Endothelial cell of umbilical vein (primary cell): ENCODE measurements at regions not wholly inside any gene's neighbourhood (a gene's known extent, or its start where the extent isn't known, plus 50 kb on each side); places are given as distances from the start of the nearest gene placed in this dataset.

Source experiments
- BruUV-seq: library from RNA; stranded (reverse); fragments of 400-500 nt; replicated peaks from 2 replicates; lab custom pipeline; 2021; lab: Mats Ljungman, UMichigan
- CTCF ChIA-PET: fragments of 300-600, 350-600 bp; sonication (Branson Sonifier 250); formaldehyde crosslinking; loops from one replicate; lab custom pipeline; 2021; ENCODE audit warnings: antibody characterized with exemption, inconsistent platforms; lab: Charles Lee
- POLR2A ChIA-PET: fragments of 300-600, 350-600 bp; sonication (Branson Sonifier 250); formaldehyde crosslinking; loops from one replicate; lab custom pipeline; 2021; ENCODE audit warnings: antibody characterized with exemption, inconsistent platforms; lab: Charles Lee
- DNase-seq: peaks from one replicate; pipeline ENCODE4 v3.0.0-alpha.2; 2011; ENCODE audit warnings: low read depth, low spot score
- FAIRE-seq: peaks from 2 replicates; lab custom pipeline; 2011; peaks lifted over from hg19 to GRCh38; lab: Jason Lieb, UNC
- H2AFZ ChIP-seq: 2 replicates; pipeline ENCODE4 v1.6.0; 2012; ENCODE audit warnings: low read depth, low read length, control low read depth, inconsistent platforms
- H3K27ac ChIP-seq: 2 replicates; pipeline ENCODE4 v1.5.1; 2011; ENCODE audit warnings: low read depth, mild to moderate bottlenecking, control low read depth, low read length, moderate library complexity; ENCODE audit not compliant: insufficient read depth
- H3K27me3 ChIP-seq, 2 experiments: 2 replicates each; pipeline versions ENCODE4 v1.6.0 to v1.6.1; 2011; ENCODE audit warnings: low read length in 2 of 2, mixed read lengths in 1 of 2; ENCODE audit not compliant: control insufficient read depth in 2 of 2, insufficient read depth in 2 of 2
- H3K36me3 ChIP-seq, 2 experiments: 2 replicates in 1 of 2; 3 replicates in 1 of 2; pipeline ENCODE4 v1.5.1; 2011; ENCODE audit warnings: low read length in 2 of 2, mild to moderate bottlenecking in 1 of 2, moderate library complexity in 1 of 2; ENCODE audit not compliant: control insufficient read depth in 2 of 2, insufficient read depth in 2 of 2; ENCODE audit errors: extremely low read depth in 1 of 2
- H3K4me1 ChIP-seq: 3 replicates; pipeline ENCODE4 v1.5.1; 2011; ENCODE audit warnings: mild to moderate bottlenecking, low read length; ENCODE audit not compliant: control insufficient read depth, insufficient read depth; ENCODE audit errors: extremely low read depth
- H3K4me2 ChIP-seq: 2 replicates; pipeline ENCODE4 v1.6.1; 2011; ENCODE audit warnings: low read length, control low read depth, mixed read lengths; ENCODE audit not compliant: insufficient read depth
- H3K4me3 ChIP-seq, 3 experiments: fragments of 200-600 bp in 1 of 3; sonication (generic), shearing (Covaris generic) in 1 of 3; replicated peaks in 1 of 3; 2 replicates each; pipeline ENCODE4 v1.5.1; 2011 to 2016; ENCODE audit warnings: control low read depth in 3 of 3, low read length in 3 of 3, mild to moderate bottlenecking in 2 of 3, inconsistent platforms in 1 of 3, low read depth in 1 of 3, moderate library complexity in 1 of 3; ENCODE audit not compliant: insufficient read depth in 1 of 3
- H3K79me2 ChIP-seq: 2 replicates; pipeline ENCODE4 v1.6.0; 2012; ENCODE audit warnings: low read length, inconsistent platforms; ENCODE audit not compliant: control insufficient read depth, insufficient read depth
- H3K9ac ChIP-seq: replicated peaks from 2 replicates; pipeline ENCODE3; 2011; ENCODE audit warnings: low read length, control low read depth; ENCODE audit not compliant: insufficient read depth; ENCODE audit errors: extremely low read depth
- H3K9me1 ChIP-seq: replicated peaks from 3 replicates; pipeline ENCODE4 v1.6.0; 2011; ENCODE audit warnings: mild to moderate bottlenecking, low read length; ENCODE audit not compliant: control insufficient read depth, insufficient read depth; ENCODE audit errors: extremely low read depth
- H3K9me3 ChIP-seq: replicated peaks from 2 replicates; pipeline ENCODE4 v1.5.1; 2012; ENCODE audit warnings: low read length, inconsistent platforms; ENCODE audit not compliant: control insufficient read depth, insufficient read depth
- H4K20me1 ChIP-seq: replicated peaks from 2 replicates; pipeline ENCODE3; 2011; ENCODE audit warnings: mild to moderate bottlenecking, low read length; ENCODE audit not compliant: control insufficient read depth, insufficient read depth; ENCODE audit errors: extremely low read depth
- EZH2 ChIP-seq: IDR thresholded peaks from 2 replicates; pipeline ENCODE4 v1.6.1; 2012; ENCODE audit warnings: borderline replicate concordance, low read depth, mild to moderate bottlenecking, moderate library complexity, low read length, inconsistent platforms; ENCODE audit not compliant: severe bottlenecking
- JUN ChIP-seq: IDR thresholded peaks from 2 replicates; pipeline ENCODE4 v1.6.1; 2011; ENCODE audit warnings: borderline replicate concordance, low read depth; ENCODE audit not compliant: insufficient read length, insufficient read depth
- MYC ChIP-seq: IDR thresholded peaks from one replicate; pipeline ENCODE4 v1.6.1; 2011; ENCODE audit warnings: mild to moderate bottlenecking, low read depth, low read length
- POLR2A ChIP-seq: IDR thresholded peaks from 2 replicates; pipeline ENCODE4 v1.6.1; 2012; ENCODE audit warnings: low read depth, mild to moderate bottlenecking, control low read depth, low read length
- POLR2AphosphoS5 ChIP-seq: IDR thresholded peaks from 2 replicates; pipeline ENCODE4 v1.6.1; 2012; ENCODE audit warnings: low read depth, mild to moderate bottlenecking, control low read depth, low read length, moderate library complexity; ENCODE audit not compliant: insufficient read depth
- dilution Hi-C: fragments of 300-500 bp; cut with MboI; formaldehyde crosslinking; loops from one replicate; pipeline ENCODE4 v1.15.0; 2019; ENCODE audit warnings: low sequenced_read_pairs; ENCODE audit not compliant: extremely low pct_ligation_motif_present
- intact Hi-C: fragments of 100-400 bp; cut with micrococcal nuclease; formaldehyde crosslinking; loops from one replicate; pipeline ENCODE4 v1.10.0; 2022
- TF ChIP-seq, protein P1 (sequence below): IDR thresholded peaks from 2 replicates; pipeline ENCODE4 v1.6.1; 2011; ENCODE audit not compliant: insufficient read depth, insufficient read length
- TF ChIP-seq, protein P2 (sequence below), 2 donors: IDR thresholded peaks; 1 replicate in 1 of 2; 2 replicates in 1 of 2; pipeline ENCODE4 v1.5.1; 2011; ENCODE audit warnings: low read length in 2 of 2, mild to moderate bottlenecking in 2 of 2, moderate library complexity in 2 of 2, control low read depth in 1 of 2, inconsistent platforms in 1 of 2, low read depth in 1 of 2; ENCODE audit not compliant: insufficient read depth in 1 of 2; ENCODE audit errors: extremely low read depth in 1 of 2

DNA sequence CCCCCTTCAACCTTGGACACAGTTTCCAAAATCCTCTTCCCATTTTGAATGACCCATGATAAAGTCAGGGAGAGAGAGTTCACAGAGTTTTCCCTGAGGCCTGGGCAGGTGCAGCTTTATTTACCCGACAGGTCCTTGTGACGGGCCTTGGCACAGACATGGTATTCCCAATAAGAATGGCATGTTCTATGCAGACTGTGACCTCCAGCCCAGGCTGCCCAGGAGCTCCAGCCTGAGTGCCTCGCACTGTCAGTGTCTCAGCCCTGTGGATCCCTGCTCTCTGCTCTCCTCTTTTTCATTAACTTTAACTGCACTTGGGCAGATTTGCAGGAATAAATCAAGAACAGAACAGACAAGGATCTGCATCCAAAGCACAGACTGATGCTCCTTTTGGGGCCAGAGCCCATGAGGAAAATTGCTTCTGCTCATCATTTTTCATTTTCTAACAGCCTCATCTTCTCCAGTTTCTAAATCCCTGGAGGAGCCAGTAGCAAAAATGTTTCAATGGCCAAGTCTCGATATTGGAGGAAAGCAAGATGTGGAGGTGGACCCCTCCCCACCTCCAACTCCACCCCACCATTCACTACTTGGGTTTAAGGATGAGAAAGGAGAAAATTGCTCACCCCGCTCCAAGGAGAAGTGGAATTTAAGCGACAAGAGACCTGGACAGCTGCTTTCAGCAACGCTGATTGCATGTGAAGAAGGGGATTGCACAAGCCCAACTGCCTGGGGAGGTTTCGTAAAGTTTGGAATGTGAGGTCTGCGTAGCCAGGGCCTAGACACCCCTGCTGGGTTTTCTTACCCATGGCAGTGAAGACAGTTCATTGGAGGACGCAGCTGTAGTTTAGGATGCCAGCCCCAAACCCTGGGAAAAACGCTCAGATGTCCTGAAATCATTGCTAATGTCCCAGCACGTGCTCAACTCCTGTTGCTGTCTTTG, 225.9 kb downstream of the WDR11 start:
- Histone ChIP-seq H4K20me1 (no peaks in the 10 kb centered on the region), H3K27me3 (no peaks in the 10 kb centered on the region), H3K27ac (no peak overlapping the region), H3K9ac (no peak overlapping the region), H3K4me3 (no peak overlapping the region), H3K9me3 (no peaks in the 10 kb centered on the region), H3K4me1 (no peaks in the 10 kb centered on the region), H2AFZ (no peak overlapping the region), H3K9me1 (no peaks in the 10 kb centered on the region), H3K4me2 (no peak overlapping the region), H3K79me2 (no peaks in the 10 kb centered on the region), H3K36me3 (no peaks in the 10 kb centered on the region)
- TF ChIP-seq, protein P1, sequence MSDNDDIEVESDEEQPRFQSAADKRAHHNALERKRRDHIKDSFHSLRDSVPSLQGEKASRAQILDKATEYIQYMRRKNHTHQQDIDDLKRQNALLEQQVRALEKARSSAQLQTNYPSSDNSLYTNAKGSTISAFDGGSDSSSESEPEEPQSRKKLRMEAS: no peak
- TF ChIP-seq MYC: no peak
- no peak for TF ChIP-seq EZH2
- TF ChIP-seq POLR2AphosphoS5: no peak
- TF ChIP-seq JUN: no peak
- TF ChIP-seq, protein P2, sequence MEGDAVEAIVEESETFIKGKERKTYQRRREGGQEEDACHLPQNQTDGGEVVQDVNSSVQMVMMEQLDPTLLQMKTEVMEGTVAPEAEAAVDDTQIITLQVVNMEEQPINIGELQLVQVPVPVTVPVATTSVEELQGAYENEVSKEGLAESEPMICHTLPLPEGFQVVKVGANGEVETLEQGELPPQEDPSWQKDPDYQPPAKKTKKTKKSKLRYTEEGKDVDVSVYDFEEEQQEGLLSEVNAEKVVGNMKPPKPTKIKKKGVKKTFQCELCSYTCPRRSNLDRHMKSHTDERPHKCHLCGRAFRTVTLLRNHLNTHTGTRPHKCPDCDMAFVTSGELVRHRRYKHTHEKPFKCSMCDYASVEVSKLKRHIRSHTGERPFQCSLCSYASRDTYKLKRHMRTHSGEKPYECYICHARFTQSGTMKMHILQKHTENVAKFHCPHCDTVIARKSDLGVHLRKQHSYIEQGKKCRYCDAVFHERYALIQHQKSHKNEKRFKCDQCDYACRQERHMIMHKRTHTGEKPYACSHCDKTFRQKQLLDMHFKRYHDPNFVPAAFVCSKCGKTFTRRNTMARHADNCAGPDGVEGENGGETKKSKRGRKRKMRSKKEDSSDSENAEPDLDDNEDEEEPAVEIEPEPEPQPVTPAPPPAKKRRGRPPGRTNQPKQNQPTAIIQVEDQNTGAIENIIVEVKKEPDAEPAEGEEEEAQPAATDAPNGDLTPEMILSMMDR (IDR thresholded peaks at IDR 0.05; ENCODE audit: extremely low read depth in 1 of 2, insufficient read depth in 1 of 2, low read depth in 1 of 2, low read length in 2 of 2): no peak
- no peak for TF ChIP-seq POLR2A
- intact Hi-C loops: no loop called here
- FAIRE-seq: no peak
- dilution Hi-C loops: no loop called here
- BruUV-seq: no TSS peak
- POLR2A ChIA-PET: no interaction called here
- CTCF ChIA-PET: no interaction called here
- DNase-seq: no peak
